ENCODE measurements at regions not wholly inside any gene's neighbourhood (a gene's known extent, or its start where the extent isn't known, plus 50 kb on each side); places are given as distances from the start of the nearest gene placed in this dataset.

GRCh38 chr13:54859827-54860226 lies 1831.2 kb downstream of the OLFM4 start:
- no peak for TF ChIP-seq ZNF232 (CRISPR knock-in tag; IDR thresholded peaks at IDR 0.05)
- TF ChIP-seq CTCF (IDR thresholded peaks at IDR 0.05) = no peak
- no peak for TF ChIP-seq MAX (CRISPR knock-in tag; IDR thresholded peaks at IDR 0.05)
- TF ChIP-seq NR2C2 (CRISPR knock-in tag; IDR thresholded peaks at IDR 0.05) = no peak
- no peak for TF ChIP-seq SP1 (CRISPR knock-in tag; conservative IDR thresholded peaks at IDR 0.05)
- no peak for TF ChIP-seq FOXP4 (CRISPR knock-in tag; IDR thresholded peaks at IDR 0.05)
- TF ChIP-seq TP53 (CRISPR knock-in tag; IDR thresholded peaks at IDR 0.05) = no peak
- no peak for TF ChIP-seq ELF4 (CRISPR knock-in tag; IDR thresholded peaks at IDR 0.05; ENCODE audit: low read depth)
- no peak for TF ChIP-seq NFYB (CRISPR knock-in tag; conservative IDR thresholded peaks at IDR 0.05; ENCODE audit: low read depth)
- no peak for TF ChIP-seq ATF2 (CRISPR knock-in tag; IDR thresholded peaks at IDR 0.05; ENCODE audit: borderline replicate concordance, low read depth)
- TF ChIP-seq ARID4B (CRISPR knock-in tag; IDR thresholded peaks at IDR 0.05; ENCODE audit: borderline replicate concordance) = no peak
